ENCODE measurements at regions not wholly inside any gene's neighbourhood (a gene's known extent, or its start where the extent isn't known, plus 50 kb on each side); places are given as distances from the start of the nearest gene placed in this dataset.
A peak's percentile ranks its signal among the peaks of the same experiment; 100 is the strongest.

DNA sequence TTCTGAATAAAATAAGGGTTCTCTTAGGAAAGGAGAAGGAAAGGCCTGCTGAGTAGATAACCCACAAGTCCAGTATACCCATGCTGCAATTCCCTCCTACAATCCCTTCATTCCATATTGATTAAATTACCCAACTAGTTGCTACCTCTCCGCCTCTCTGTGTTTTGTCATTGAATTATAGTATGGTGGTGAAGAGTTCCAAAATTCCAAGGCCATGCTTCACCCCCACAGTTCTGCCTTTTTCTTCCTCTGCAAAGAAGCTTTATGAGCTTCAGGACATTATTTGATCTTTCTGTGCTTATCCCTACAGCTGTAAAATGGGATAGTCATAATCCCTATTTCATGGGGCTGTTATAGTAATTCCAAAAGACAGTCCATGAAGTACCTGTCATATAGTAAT is 215.6 kb downstream of the ACTL7B start:
- DNase-seq (ENCODE audit: low read depth, low spot score), result no peak
- no peak overlapping the region for H3K27ac ChIP-seq (ENCODE audit: control insufficient read depth, insufficient read depth, low read length)
- no peaks in the 10 kb centered on the region for H3K9me3 ChIP-seq (ENCODE audit: control insufficient read depth, low read depth, low read length)
- H3K4me3 ChIP-seq (ENCODE audit: control insufficient read depth in 2 of 3, extremely low read depth in 1 of 3, insufficient read depth in 2 of 3, low read depth in 1 of 3, low read length in 3 of 3), result no peak overlapping the region
- H3K9me1 ChIP-seq (ENCODE audit: control insufficient read depth, extremely low read depth, insufficient read depth, low read length), result no peaks in the 10 kb centered on the region
- dilution Hi-C loops (cut with MboI; ENCODE audit: extremely low pct_ligation_motif_present, low sequenced_read_pairs), result no loop called here
- H4K20me1 ChIP-seq (ENCODE audit: control insufficient read depth, extremely low read depth, insufficient read depth, low read length), result no peaks in the 10 kb centered on the region
- H3K36me3 ChIP-seq (ENCODE audit: control insufficient read depth in 2 of 2, extremely low read depth in 1 of 2, insufficient read depth in 2 of 2, low read length in 2 of 2), result no peaks in the 10 kb centered on the region
- TF ChIP-seq EZH2 (IDR thresholded peaks at IDR 0.05; ENCODE audit: low read length), result no peak
- TF ChIP-seq, protein P1, sequence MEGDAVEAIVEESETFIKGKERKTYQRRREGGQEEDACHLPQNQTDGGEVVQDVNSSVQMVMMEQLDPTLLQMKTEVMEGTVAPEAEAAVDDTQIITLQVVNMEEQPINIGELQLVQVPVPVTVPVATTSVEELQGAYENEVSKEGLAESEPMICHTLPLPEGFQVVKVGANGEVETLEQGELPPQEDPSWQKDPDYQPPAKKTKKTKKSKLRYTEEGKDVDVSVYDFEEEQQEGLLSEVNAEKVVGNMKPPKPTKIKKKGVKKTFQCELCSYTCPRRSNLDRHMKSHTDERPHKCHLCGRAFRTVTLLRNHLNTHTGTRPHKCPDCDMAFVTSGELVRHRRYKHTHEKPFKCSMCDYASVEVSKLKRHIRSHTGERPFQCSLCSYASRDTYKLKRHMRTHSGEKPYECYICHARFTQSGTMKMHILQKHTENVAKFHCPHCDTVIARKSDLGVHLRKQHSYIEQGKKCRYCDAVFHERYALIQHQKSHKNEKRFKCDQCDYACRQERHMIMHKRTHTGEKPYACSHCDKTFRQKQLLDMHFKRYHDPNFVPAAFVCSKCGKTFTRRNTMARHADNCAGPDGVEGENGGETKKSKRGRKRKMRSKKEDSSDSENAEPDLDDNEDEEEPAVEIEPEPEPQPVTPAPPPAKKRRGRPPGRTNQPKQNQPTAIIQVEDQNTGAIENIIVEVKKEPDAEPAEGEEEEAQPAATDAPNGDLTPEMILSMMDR (optimal IDR thresholded peaks at IDR 0.05 in 1 of 3, IDR thresholded peaks at IDR 0.05 in 1 of 3, conservative IDR thresholded peaks at IDR 0.05 in 1 of 3; ENCODE audit: extremely low read depth in 1 of 3, insufficient read depth in 2 of 3, low read length in 3 of 3), result no peak
- H2AFZ ChIP-seq (ENCODE audit: control insufficient read depth, low read length), result no peak overlapping the region
- no peaks in the 10 kb centered on the region for H3K79me2 ChIP-seq (ENCODE audit: control insufficient read depth, insufficient read depth, low read length)
- no peaks in the 10 kb centered on the region for H3K27me3 ChIP-seq (ENCODE audit: control insufficient read depth, extremely low read depth, insufficient read depth, low read length)
- FAIRE-seq, result no peak
- H3K9ac ChIP-seq (ENCODE audit: control insufficient read depth, extremely low read depth, insufficient read depth, low read length), result no peak overlapping the region
- peaks cover 31% of the 10 kb centered on the region for H3K4me1 ChIP-seq (ENCODE audit: control insufficient read depth, extremely low read depth, insufficient read depth, low read length)
- no peak overlapping the region for H3K4me2 ChIP-seq (ENCODE audit: control insufficient read depth, extremely low read depth, insufficient read depth, low read depth, low read length)

DNA sequence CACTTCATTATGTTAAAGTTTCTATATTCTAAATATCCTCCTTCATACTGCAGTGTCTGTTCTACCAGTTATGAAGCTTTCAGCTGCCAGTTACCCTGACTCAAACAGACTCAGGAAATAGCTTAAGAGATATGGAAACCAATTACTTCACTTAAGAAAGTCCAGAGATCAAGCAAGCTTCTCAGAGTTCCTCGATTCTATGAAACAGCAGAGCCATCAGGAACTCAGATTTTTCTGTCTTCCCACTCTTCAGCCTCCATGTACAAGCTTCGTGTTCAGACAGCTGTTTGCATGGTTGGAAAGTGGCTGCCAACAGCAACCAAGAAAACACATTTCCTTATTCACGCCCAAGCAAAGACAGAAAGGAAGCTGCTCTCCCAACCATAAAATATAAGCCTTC is 216.1 kb downstream of the ACTL7B start:
- Histone ChIP-seq H3K9ac (ENCODE audit: control insufficient read depth, extremely low read depth, insufficient read depth, low read length) (no peak overlapping the region), H3K9me3 (ENCODE audit: control insufficient read depth, low read depth, low read length) (no peaks in the 10 kb centered on the region), H3K4me3 (ENCODE audit: control insufficient read depth in 2 of 3, extremely low read depth in 1 of 3, insufficient read depth in 2 of 3, low read depth in 1 of 3, low read length in 3 of 3) (no peak overlapping the region), H3K4me1 (ENCODE audit: control insufficient read depth, extremely low read depth, insufficient read depth, low read length) (peaks cover 35% of the 10 kb centered on the region), H3K27me3 (ENCODE audit: control insufficient read depth, extremely low read depth, insufficient read depth, low read length) (no peaks in the 10 kb centered on the region), H3K79me2 (ENCODE audit: control insufficient read depth, insufficient read depth, low read length) (no peaks in the 10 kb centered on the region), H4K20me1 (ENCODE audit: control insufficient read depth, extremely low read depth, insufficient read depth, low read length) (no peaks in the 10 kb centered on the region), H3K27ac (ENCODE audit: control insufficient read depth, insufficient read depth, low read length) (no peak overlapping the region), H3K9me1 (ENCODE audit: control insufficient read depth, extremely low read depth, insufficient read depth, low read length) (no peaks in the 10 kb centered on the region), H3K4me2 (ENCODE audit: control insufficient read depth, extremely low read depth, insufficient read depth, low read depth, low read length) (no peak overlapping the region), H2AFZ (ENCODE audit: control insufficient read depth, low read length) (peak overlapping the region; percentile 48), H3K36me3 (ENCODE audit: control insufficient read depth in 2 of 2, extremely low read depth in 1 of 2, insufficient read depth in 2 of 2, low read length in 2 of 2) (no peaks in the 10 kb centered on the region)
- DNase-seq (ENCODE audit: low read depth, low spot score), result no peak
- dilution Hi-C loops (cut with MboI; ENCODE audit: extremely low pct_ligation_motif_present, low sequenced_read_pairs), result no loop called here
- peak; percentile 51 for FAIRE-seq
- TF ChIP-seq EZH2 (IDR thresholded peaks at IDR 0.05; ENCODE audit: low read length), result no peak
- TF ChIP-seq, protein P1 (optimal IDR thresholded peaks at IDR 0.05 in 1 of 3, IDR thresholded peaks at IDR 0.05 in 1 of 3, conservative IDR thresholded peaks at IDR 0.05 in 1 of 3; ENCODE audit: extremely low read depth in 1 of 3, insufficient read depth in 2 of 3, low read length in 3 of 3), result no peak

All from keratinocyte (primary cell).